IMR-90 (cell line): ENCODE measurements at regions not wholly inside any gene's neighbourhood (a gene's known extent, or its start where the extent isn't known, plus 50 kb on each side); places are given as distances from the start of the nearest gene placed in this dataset.

Experiments
- ATAC-seq: fragments of 200-7000 bp; cut with Tn5 transposase; 2 replicates; pipeline ENCODE4 v1.9.1; 2020; ENCODE audit warnings: low read depth, mild to moderate bottlenecking, moderate library complexity
- BruUV-seq: library from RNA; stranded (reverse); fragments of 400-500 nt; replicated peaks from 2 replicates; lab custom pipeline; 2021; lab: Mats Ljungman, UMichigan
- CTCF ChIA-PET: fragments of 300-600 bp; formaldehyde crosslinking; extraction: SDS; loops from one replicate; lab custom pipeline; 2021; ENCODE audit warnings: antibody characterized with exemption; lab: Yijun Ruan, JAX
- POLR2A ChIA-PET: fragments of 300-600 bp; sonication (Branson Sonifier 250); formaldehyde crosslinking; loops from one replicate; lab custom pipeline; 2022; ENCODE audit warnings: antibody characterized with exemption; ENCODE audit not compliant: unreplicated experiment; lab: Charles Lee
- DNase-seq: peaks from one replicate; pipeline ENCODE4 v3.0.0; 2013
- H2AFZ ChIP-seq: replicated peaks from 2 replicates; pipeline ENCODE3; 2013; ENCODE audit warnings: low read length, mild to moderate bottlenecking; ENCODE audit not compliant: poor library complexity
- H2AK5ac ChIP-seq: 2 replicates; pipeline ENCODE4 v1.6.1; 2013; ENCODE audit warnings: low read depth, low read length, inconsistent platforms
- H2AK9ac ChIP-seq: replicated peaks from 2 replicates; pipeline ENCODE3; 2013; ENCODE audit warnings: mild to moderate bottlenecking, low read depth, low read length, moderate library complexity; ENCODE audit not compliant: poor library complexity
- H2BK120ac ChIP-seq: 2 replicates; pipeline ENCODE4 v1.6.1; 2013; ENCODE audit warnings: low read depth, low read length, inconsistent platforms
- H2BK15ac ChIP-seq: 3 replicates; pipeline ENCODE4 v1.6.1; 2013; ENCODE audit warnings: low read depth, low read length, inconsistent platforms
- H2BK20ac ChIP-seq: 2 replicates; pipeline ENCODE4 v1.6.1; 2013; ENCODE audit warnings: low read depth, mild to moderate bottlenecking, inconsistent platforms, low read length, moderate library complexity
- H2BK5ac ChIP-seq: 2 replicates; pipeline ENCODE4 v1.6.1; 2013; ENCODE audit warnings: mild to moderate bottlenecking, low read depth, low read length, inconsistent platforms; ENCODE audit not compliant: poor library complexity, severe bottlenecking
- H3K14ac ChIP-seq: replicated peaks from 2 replicates; pipeline ENCODE4 v1.6.1; 2013; ENCODE audit warnings: low read depth, low read length, inconsistent platforms
- H3K18ac ChIP-seq: 2 replicates; pipeline ENCODE4 v1.6.1; 2013; ENCODE audit warnings: low read depth, low read length, control low read depth
- H3K23ac ChIP-seq: 2 replicates; pipeline ENCODE4 v1.6.1; 2013; ENCODE audit warnings: low read depth, low read length, inconsistent platforms
- H3K27ac ChIP-seq: 2 replicates; pipeline ENCODE4 v1.5.1; 2013; ENCODE audit warnings: mild to moderate bottlenecking, control low read depth, low read length; ENCODE audit not compliant: insufficient read depth
- H3K27me3 ChIP-seq: 2 replicates; pipeline ENCODE4 v1.6.1; 2013; ENCODE audit warnings: low read length; ENCODE audit not compliant: control insufficient read depth, insufficient read depth
- H3K36me3 ChIP-seq: 2 replicates; pipeline ENCODE4 v1.6.1; 2013; ENCODE audit warnings: low read length, mixed read lengths; ENCODE audit not compliant: control insufficient read depth, insufficient read depth
- H3K4ac ChIP-seq: 2 replicates; pipeline ENCODE4 v1.6.1; 2013; ENCODE audit warnings: low read depth, low read length, inconsistent platforms
- H3K4me1 ChIP-seq: 2 replicates; pipeline ENCODE4 v1.6.1; 2013; ENCODE audit warnings: low read length, mixed read lengths; ENCODE audit not compliant: control insufficient read depth, insufficient read depth
- H3K4me2 ChIP-seq: 2 replicates; pipeline ENCODE4 v1.6.1; 2013; ENCODE audit warnings: low read depth, mild to moderate bottlenecking, control low read depth, low read length, moderate library complexity
- H3K4me3 ChIP-seq: 2 replicates; pipeline ENCODE4 v1.5.1; 2013; ENCODE audit warnings: low read depth, mild to moderate bottlenecking, control low read depth, low read length, moderate library complexity; ENCODE audit not compliant: insufficient read depth
- H3K56ac ChIP-seq: 2 replicates; pipeline ENCODE4 v1.6.1; 2013; ENCODE audit warnings: low read length, inconsistent platforms; ENCODE audit not compliant: insufficient read depth; ENCODE audit errors: extremely low read depth
- H3K79me1 ChIP-seq, 2 experiments: 2 replicates each; pipeline ENCODE4 v1.6.1; 2013; ENCODE audit warnings: low read length in 2 of 2, inconsistent platforms in 1 of 2, low read depth in 1 of 2
- H3K9ac ChIP-seq: 2 replicates; pipeline ENCODE4 v1.6.1; 2013; ENCODE audit warnings: low read depth, low read length, control low read depth
- H3K9me1 ChIP-seq: 2 replicates; pipeline ENCODE4 v1.6.1; 2013; ENCODE audit warnings: low read length, inconsistent platforms; ENCODE audit not compliant: insufficient read depth
- H3K9me3 ChIP-seq: 2 replicates; pipeline ENCODE4 v1.6.1; 2013; ENCODE audit warnings: low read length; ENCODE audit not compliant: control insufficient read depth, insufficient read depth
- H4K20me1 ChIP-seq: 2 replicates; pipeline ENCODE4 v1.6.1; 2013; ENCODE audit warnings: low read length, inconsistent platforms; ENCODE audit not compliant: insufficient read depth
- H4K5ac ChIP-seq: 2 replicates; pipeline ENCODE4 v1.6.1; 2013; ENCODE audit warnings: mild to moderate bottlenecking, low read depth, low read length, control low read depth
- H4K8ac ChIP-seq, 2 experiments: 2 replicates each; pipeline ENCODE4 v1.6.1; 2013; ENCODE audit warnings: low read depth in 2 of 2, low read length in 2 of 2, control low read depth in 1 of 2, inconsistent platforms in 1 of 2
- H4K91ac ChIP-seq: 2 replicates; pipeline ENCODE4 v1.6.1; 2013; ENCODE audit warnings: low read depth, low read length, inconsistent platforms; ENCODE audit not compliant: insufficient read depth
- BHLHE40 ChIP-seq: fragments of 150-350 bp; IDR thresholded peaks from 2 replicates; pipeline ENCODE4 v1.6.1; 2016; ENCODE audit warnings: mild to moderate bottlenecking, low read depth, low read length
- CEBPB ChIP-seq: IDR thresholded peaks from 2 replicates; pipeline ENCODE4 v1.6.1; 2012; ENCODE audit warnings: low read depth, low read length, improper control_type of control experiment
- CHD1 ChIP-seq: IDR thresholded peaks from 2 replicates; pipeline ENCODE4 v1.6.1; 2012; ENCODE audit warnings: low read depth, low read length, improper control_type of control experiment
- ELK1 ChIP-seq: fragments of 150-350 bp; IDR thresholded peaks from 2 replicates; pipeline ENCODE4 v1.6.1; 2016; ENCODE audit warnings: low read depth, mild to moderate bottlenecking, low read length, moderate library complexity, borderline replicate concordance
- FOS ChIP-seq: fragments of 150-350 bp; IDR thresholded peaks from 2 replicates; pipeline ENCODE4 v1.6.1; 2016; ENCODE audit warnings: low read depth, low read length
- MAFK ChIP-seq: IDR thresholded peaks from 2 replicates; pipeline ENCODE4 v1.6.1; 2012; ENCODE audit warnings: low read depth, low read length, improper control_type of control experiment
- MAZ ChIP-seq: IDR thresholded peaks from 2 replicates; pipeline ENCODE4 v1.6.1; 2012; ENCODE audit warnings: low read depth, mild to moderate bottlenecking, low read length, improper control_type of control experiment, moderate library complexity, borderline replicate concordance
- MXI1 ChIP-seq: IDR thresholded peaks from 2 replicates; pipeline ENCODE4 v1.6.1; 2012; ENCODE audit warnings: low read depth, mild to moderate bottlenecking, low read length, moderate library complexity, borderline replicate concordance
- NFE2L2 ChIP-seq: fragments of 150-350 bp; IDR thresholded peaks from 2 replicates; pipeline ENCODE4 v1.6.1; 2016; ENCODE audit warnings: low read depth, mild to moderate bottlenecking, low read length
- POLR2A ChIP-seq: IDR thresholded peaks from 2 replicates; pipeline ENCODE4 v1.6.1; 2012; ENCODE audit warnings: mild to moderate bottlenecking, low read depth, low read length
- RAD21 ChIP-seq: IDR thresholded peaks from 2 replicates; pipeline ENCODE4 v1.6.1; 2012; ENCODE audit warnings: low read length, improper control_type of control experiment
- RCOR1 ChIP-seq: IDR thresholded peaks from 2 replicates; pipeline ENCODE4 v1.6.1; 2012; ENCODE audit warnings: mild to moderate bottlenecking, low read length, improper control_type of control experiment; ENCODE audit not compliant: insufficient replicate concordance
- RFX5 ChIP-seq: IDR thresholded peaks from 2 replicates; pipeline ENCODE4 v1.8.0; 2012; ENCODE audit warnings: low read depth, mild to moderate bottlenecking, low read length, moderate library complexity
- SMC3 ChIP-seq: fragments of 150-350 bp; IDR thresholded peaks from 2 replicates; pipeline ENCODE4 v1.6.1; 2016; ENCODE audit warnings: low read depth, mild to moderate bottlenecking, antibody characterized with exemption, low read length, moderate library complexity
- WGBS, 2 experiments: methylation state at CpG; one replicate each; pipeline versions ENCODE4 v1.1.5 to v1.1.7; 2013; ENCODE audit warnings: missing lambda C conversion rate in 2 of 2; ENCODE audit not compliant: insufficient read length in 1 of 2; ENCODE audit errors: extremely low coverage in 2 of 2; 5-methylcytosine and 5-hydroxymethylcytosine counted together
- dilution Hi-C: fragments of 300-500 bp; cut with HindIII; formaldehyde crosslinking; loops from one replicate; pipeline ENCODE4 v1.14.3; 2018; ENCODE audit warnings: low sequenced_read_pairs; ENCODE audit not compliant: unreplicated experiment
- in situ Hi-C: fragments of 300-500 bp; cut with MboI; formaldehyde crosslinking; loops from 3 replicates; pipeline ENCODE4 v1.14.3; 2019; ENCODE audit warnings: low sequenced_read_pairs, inconsistent platforms, mixed read lengths
- intact Hi-C: fragments of 100-400 bp; cut with micrococcal nuclease; formaldehyde crosslinking; loops from 2 replicates; pipeline ENCODE4 v1.10.0; 2022
- TF ChIP-seq, protein P1 (sequence below): conservative IDR thresholded peaks from 2 replicates; pipeline ENCODE4 v1.5.1; 2012; ENCODE audit warnings: mild to moderate bottlenecking, low read depth, low read length, improper control_type of control experiment
- TF ChIP-seq, protein P2 (sequence below): fragments of 150-350 bp; IDR thresholded peaks from 2 replicates; pipeline ENCODE4 v1.6.1; 2017; ENCODE audit warnings: mild to moderate bottlenecking, antibody characterized with exemption, low read length, low read depth

DNA sequence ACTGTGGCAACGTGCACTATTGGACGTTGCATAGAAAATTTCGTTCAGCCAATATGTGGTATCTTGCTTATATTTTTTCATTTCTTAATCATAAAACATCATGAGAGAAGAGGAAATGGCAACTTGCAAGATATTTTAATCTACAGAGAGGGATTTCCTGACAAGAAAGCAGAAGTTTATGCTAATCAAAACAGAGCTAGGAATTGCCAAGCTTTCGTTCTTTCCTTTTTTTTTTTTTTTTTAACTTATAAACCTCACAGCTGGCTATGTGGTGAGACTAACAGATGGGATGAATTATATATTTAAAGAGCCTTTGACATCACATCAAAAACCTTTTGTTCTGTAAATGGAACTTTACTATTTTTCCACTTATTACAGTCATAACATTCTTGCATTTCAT is 1136.9 kb upstream of the TMEFF2 start:
- WGBS, 2 experiments: no CpG with 5 or more reads among the region's 4 CpGs

More for the DNA sequence above, 1136.9 kb upstream of the TMEFF2 start:
- no peak for ATAC-seq
- no peak overlapping the region for H2BK15ac ChIP-seq
- intact Hi-C loops (no loop called here), in situ Hi-C loops (no loop called here), dilution Hi-C loops (no loop called here)
- DNase-seq: no peak
- H2AK5ac ChIP-seq: no peak overlapping the region
- no peaks in the 10 kb centered on the region for H3K4me1 ChIP-seq
- H3K4me3 ChIP-seq: no peak overlapping the region
- H3K56ac ChIP-seq: no peak overlapping the region
- H2AFZ ChIP-seq: no peak overlapping the region
- H3K23ac ChIP-seq: no peak overlapping the region
- H3K4me2 ChIP-seq: no peak overlapping the region
- H4K91ac ChIP-seq: no peak overlapping the region
- H3K27ac ChIP-seq: no peak overlapping the region
- BruUV-seq: no TSS peak
- ChIA-PET CTCF (interaction anchor here (0.5 kb wide), 1 partner anchor 41 kb away, joined by 3 read pairs; no protein-coding TSS in a partner anchor), POLR2A (no interaction called here)
- TF ChIP-seq SMC3 (no peak), BHLHE40 (no peak), MXI1 (no peak), ELK1 (no peak), RFX5 (no peak), POLR2A (no peak), RCOR1 (no peak), MAFK (no peak), MAZ (no peak), FOS (no peak), CEBPB (no peak), RAD21 (no peak), NFE2L2 (no peak), CHD1 (no peak)
- TF ChIP-seq, protein P1, sequence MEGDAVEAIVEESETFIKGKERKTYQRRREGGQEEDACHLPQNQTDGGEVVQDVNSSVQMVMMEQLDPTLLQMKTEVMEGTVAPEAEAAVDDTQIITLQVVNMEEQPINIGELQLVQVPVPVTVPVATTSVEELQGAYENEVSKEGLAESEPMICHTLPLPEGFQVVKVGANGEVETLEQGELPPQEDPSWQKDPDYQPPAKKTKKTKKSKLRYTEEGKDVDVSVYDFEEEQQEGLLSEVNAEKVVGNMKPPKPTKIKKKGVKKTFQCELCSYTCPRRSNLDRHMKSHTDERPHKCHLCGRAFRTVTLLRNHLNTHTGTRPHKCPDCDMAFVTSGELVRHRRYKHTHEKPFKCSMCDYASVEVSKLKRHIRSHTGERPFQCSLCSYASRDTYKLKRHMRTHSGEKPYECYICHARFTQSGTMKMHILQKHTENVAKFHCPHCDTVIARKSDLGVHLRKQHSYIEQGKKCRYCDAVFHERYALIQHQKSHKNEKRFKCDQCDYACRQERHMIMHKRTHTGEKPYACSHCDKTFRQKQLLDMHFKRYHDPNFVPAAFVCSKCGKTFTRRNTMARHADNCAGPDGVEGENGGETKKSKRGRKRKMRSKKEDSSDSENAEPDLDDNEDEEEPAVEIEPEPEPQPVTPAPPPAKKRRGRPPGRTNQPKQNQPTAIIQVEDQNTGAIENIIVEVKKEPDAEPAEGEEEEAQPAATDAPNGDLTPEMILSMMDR: no peak
- TF ChIP-seq, protein P2, sequence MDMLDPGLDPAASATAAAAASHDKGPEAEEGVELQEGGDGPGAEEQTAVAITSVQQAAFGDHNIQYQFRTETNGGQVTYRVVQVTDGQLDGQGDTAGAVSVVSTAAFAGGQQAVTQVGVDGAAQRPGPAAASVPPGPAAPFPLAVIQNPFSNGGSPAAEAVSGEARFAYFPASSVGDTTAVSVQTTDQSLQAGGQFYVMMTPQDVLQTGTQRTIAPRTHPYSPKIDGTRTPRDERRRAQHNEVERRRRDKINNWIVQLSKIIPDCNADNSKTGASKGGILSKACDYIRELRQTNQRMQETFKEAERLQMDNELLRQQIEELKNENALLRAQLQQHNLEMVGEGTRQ: no peak
- no peaks in the 10 kb centered on the region for H3K27me3 ChIP-seq
- H3K18ac ChIP-seq: no peak overlapping the region
- H3K9me3 ChIP-seq: 0 out of 2 replicates have a peak, but pooled peaks cover 3% of the 10 kb centered on the region
- no peak overlapping the region for H2BK5ac ChIP-seq
- H4K8ac ChIP-seq: no peak overlapping the region
- no peaks in the 10 kb centered on the region for H3K79me1 ChIP-seq
- H3K4ac ChIP-seq: no peak overlapping the region
- H4K20me1 ChIP-seq: no peaks in the 10 kb centered on the region
- no peak overlapping the region for H3K14ac ChIP-seq
- H2AK9ac ChIP-seq: no peak overlapping the region
- no peak overlapping the region for H2BK20ac ChIP-seq
- H3K36me3 ChIP-seq: no peaks in the 10 kb centered on the region
- no peak overlapping the region for H4K5ac ChIP-seq
- H3K9ac ChIP-seq: no peak overlapping the region
- no peaks in the 10 kb centered on the region for H3K9me1 ChIP-seq
- H2BK120ac ChIP-seq: no peak overlapping the region
